ENCODE measurements at regions not wholly inside any gene's neighbourhood (a gene's known extent, or its start where the extent isn't known, plus 50 kb on each side); places are given as distances from the start of the nearest gene placed in this dataset.
"Not testable (repeated sequence)": the region's sequence is repeated elsewhere in the genome, so short reads cannot be mapped to it uniquely, and the experiment has no call there.

- no peak for DNase-seq
These were observed 145.8 kb upstream of the RASGEF1B start for GRCh38 chr4:81617545-81617944.

- no peak for DNase-seq
These were observed 139.5 kb upstream of the RASGEF1B start for GRCh38 chr4:81611221-81611620.

GRCh38 chr4:81609844-81610243 lies 138.1 kb upstream of the RASGEF1B start:
- no peak for DNase-seq

GRCh38 chr4:81607950-81608349 lies 136.2 kb upstream of the RASGEF1B start:
- no peak for DNase-seq

- DNase-seq: no peak
These were observed 135.2 kb upstream of the RASGEF1B start for GRCh38 chr4:81606801-81607501.

- DNase-seq: no peak
These were observed 134.5 kb upstream of the RASGEF1B start for GRCh38 chr4:81606166-81606565.

GRCh38 chr4:81605271-81605670 lies 133.6 kb upstream of the RASGEF1B start:
- DNase-seq: no peak

- DNase-seq: no peak
These were observed 133.0 kb upstream of the RASGEF1B start for GRCh38 chr4:81604683-81605218.

- no peak for DNase-seq
These were observed 131.1 kb upstream of the RASGEF1B start for GRCh38 chr4:81602854-81603253.

GRCh38 chr4:81601358-81601694 lies 129.6 kb upstream of the RASGEF1B start:
- DNase-seq: no peak

- DNase-seq: no peak
These were observed 129.0 kb upstream of the RASGEF1B start for GRCh38 chr4:81600520-81601357.

- no peak for DNase-seq
These were observed 128.2 kb upstream of the RASGEF1B start for GRCh38 chr4:81599742-81600380.

GRCh38 chr4:81595798-81596610 lies 124.3 kb upstream of the RASGEF1B start:
- DNase-seq: no peak

- DNase-seq: no peak
These were observed 123.6 kb upstream of the RASGEF1B start for GRCh38 chr4:81595287-81595686.

GRCh38 chr4:81594490-81595159 lies 122.9 kb upstream of the RASGEF1B start:
- DNase-seq: no peak

- no peak for DNase-seq
These were observed 121.0 kb upstream of the RASGEF1B start for GRCh38 chr4:81592701-81593100.

GRCh38 chr4:81590596-81590995 lies 118.9 kb upstream of the RASGEF1B start:
- DNase-seq: no peak

GRCh38 chr4:81589262-81589661 lies 117.6 kb upstream of the RASGEF1B start:
- DNase-seq: no peak

- DNase-seq: no peak
These were observed 115.0 kb upstream of the RASGEF1B start for GRCh38 chr4:81586706-81587105.

GRCh38 chr4:81580994-81581374 lies 109.3 kb upstream of the RASGEF1B start:
- not testable (repeated sequence) for DNase-seq

- no peak for DNase-seq
These were observed 108.8 kb upstream of the RASGEF1B start for GRCh38 chr4:81580346-81580993.

- no peak for DNase-seq
These were observed 105.7 kb upstream of the RASGEF1B start for GRCh38 chr4:81577392-81577791.

Measured in NCI-H2029 (cell line).